Neural cell (in vitro differentiated cells): ENCODE measurements at regions not wholly inside any gene's neighbourhood (a gene's known extent, or its start where the extent isn't known, plus 50 kb on each side); places are given as distances from the start of the nearest gene placed in this dataset.

Source experiments
- EP300 ChIP-seq: fragments of 450-650 bp; conservative IDR thresholded peaks from 2 replicates; pipeline ENCODE4 v1.6.1; 2014; ENCODE audit warnings: antibody characterized with exemption, mild to moderate bottlenecking, moderate library complexity; ENCODE audit not compliant: poor library complexity, severe bottlenecking
- EZH2 ChIP-seq: fragments of 200-600, 300-800 bp; shearing (Covaris generic), sonication (generic); IDR thresholded peaks from 2 replicates; pipeline ENCODE4 v1.6.1; 2014; ENCODE audit warnings: antibody characterized with exemption, low read length, borderline replicate concordance, mild to moderate bottlenecking; ENCODE audit not compliant: insufficient read depth, poor library complexity, severe bottlenecking
- MXI1 ChIP-seq: fragments of 450-650 bp; conservative IDR thresholded peaks from 2 replicates; pipeline ENCODE4 v1.6.1; 2014; ENCODE audit warnings: antibody characterized with exemption, mild to moderate bottlenecking; ENCODE audit not compliant: poor library complexity, severe bottlenecking
- POLR2AphosphoS5 ChIP-seq: IDR thresholded peaks from 2 replicates; pipeline ENCODE4 v1.6.1; 2012
- RAD21 ChIP-seq: fragments of 450-650 bp; conservative IDR thresholded peaks from 2 replicates; pipeline ENCODE4 v1.6.1; 2014; ENCODE audit warnings: antibody characterized with exemption, mild to moderate bottlenecking, moderate library complexity
- TAF1 ChIP-seq: IDR thresholded peaks from 2 replicates; pipeline ENCODE4 v1.6.1; 2012; ENCODE audit warnings: low read depth
- TF ChIP-seq, protein P1 (sequence below): fragments of 450-650 bp; IDR thresholded peaks from 2 replicates; pipeline ENCODE4 v1.5.1; 2014; ENCODE audit warnings: antibody characterized with exemption, mild to moderate bottlenecking, moderate library complexity; ENCODE audit not compliant: poor library complexity, severe bottlenecking
- TF ChIP-seq, protein P2 (sequence below): IDR thresholded peaks from 2 replicates; pipeline ENCODE4 v1.6.1; 2012; ENCODE audit warnings: borderline replicate concordance

DNA sequence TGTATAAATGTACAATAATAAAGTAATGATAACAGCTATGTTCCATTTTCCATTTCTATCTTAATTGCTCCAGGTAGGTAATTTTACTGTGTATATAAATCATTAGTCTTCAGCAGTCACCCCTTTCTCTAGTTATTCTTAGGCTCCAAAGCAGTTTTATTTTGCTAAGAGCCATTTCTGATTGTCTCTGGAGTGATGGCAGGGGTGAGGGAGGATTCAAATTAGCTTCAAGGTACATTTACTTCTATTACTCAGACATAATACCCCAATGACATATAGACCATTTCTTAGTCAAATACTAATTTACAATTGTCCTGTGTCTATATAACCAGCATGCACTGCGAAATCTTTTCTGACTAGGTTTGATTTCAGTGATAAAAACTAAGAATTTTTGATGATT, 663.4 kb upstream of the PRMT6 start:
- TF ChIP-seq, protein P1, sequence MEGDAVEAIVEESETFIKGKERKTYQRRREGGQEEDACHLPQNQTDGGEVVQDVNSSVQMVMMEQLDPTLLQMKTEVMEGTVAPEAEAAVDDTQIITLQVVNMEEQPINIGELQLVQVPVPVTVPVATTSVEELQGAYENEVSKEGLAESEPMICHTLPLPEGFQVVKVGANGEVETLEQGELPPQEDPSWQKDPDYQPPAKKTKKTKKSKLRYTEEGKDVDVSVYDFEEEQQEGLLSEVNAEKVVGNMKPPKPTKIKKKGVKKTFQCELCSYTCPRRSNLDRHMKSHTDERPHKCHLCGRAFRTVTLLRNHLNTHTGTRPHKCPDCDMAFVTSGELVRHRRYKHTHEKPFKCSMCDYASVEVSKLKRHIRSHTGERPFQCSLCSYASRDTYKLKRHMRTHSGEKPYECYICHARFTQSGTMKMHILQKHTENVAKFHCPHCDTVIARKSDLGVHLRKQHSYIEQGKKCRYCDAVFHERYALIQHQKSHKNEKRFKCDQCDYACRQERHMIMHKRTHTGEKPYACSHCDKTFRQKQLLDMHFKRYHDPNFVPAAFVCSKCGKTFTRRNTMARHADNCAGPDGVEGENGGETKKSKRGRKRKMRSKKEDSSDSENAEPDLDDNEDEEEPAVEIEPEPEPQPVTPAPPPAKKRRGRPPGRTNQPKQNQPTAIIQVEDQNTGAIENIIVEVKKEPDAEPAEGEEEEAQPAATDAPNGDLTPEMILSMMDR, result no peak
- TF ChIP-seq POLR2AphosphoS5, result no peak
- no peak for TF ChIP-seq EP300
- no peak for TF ChIP-seq TAF1
- TF ChIP-seq, protein P2, sequence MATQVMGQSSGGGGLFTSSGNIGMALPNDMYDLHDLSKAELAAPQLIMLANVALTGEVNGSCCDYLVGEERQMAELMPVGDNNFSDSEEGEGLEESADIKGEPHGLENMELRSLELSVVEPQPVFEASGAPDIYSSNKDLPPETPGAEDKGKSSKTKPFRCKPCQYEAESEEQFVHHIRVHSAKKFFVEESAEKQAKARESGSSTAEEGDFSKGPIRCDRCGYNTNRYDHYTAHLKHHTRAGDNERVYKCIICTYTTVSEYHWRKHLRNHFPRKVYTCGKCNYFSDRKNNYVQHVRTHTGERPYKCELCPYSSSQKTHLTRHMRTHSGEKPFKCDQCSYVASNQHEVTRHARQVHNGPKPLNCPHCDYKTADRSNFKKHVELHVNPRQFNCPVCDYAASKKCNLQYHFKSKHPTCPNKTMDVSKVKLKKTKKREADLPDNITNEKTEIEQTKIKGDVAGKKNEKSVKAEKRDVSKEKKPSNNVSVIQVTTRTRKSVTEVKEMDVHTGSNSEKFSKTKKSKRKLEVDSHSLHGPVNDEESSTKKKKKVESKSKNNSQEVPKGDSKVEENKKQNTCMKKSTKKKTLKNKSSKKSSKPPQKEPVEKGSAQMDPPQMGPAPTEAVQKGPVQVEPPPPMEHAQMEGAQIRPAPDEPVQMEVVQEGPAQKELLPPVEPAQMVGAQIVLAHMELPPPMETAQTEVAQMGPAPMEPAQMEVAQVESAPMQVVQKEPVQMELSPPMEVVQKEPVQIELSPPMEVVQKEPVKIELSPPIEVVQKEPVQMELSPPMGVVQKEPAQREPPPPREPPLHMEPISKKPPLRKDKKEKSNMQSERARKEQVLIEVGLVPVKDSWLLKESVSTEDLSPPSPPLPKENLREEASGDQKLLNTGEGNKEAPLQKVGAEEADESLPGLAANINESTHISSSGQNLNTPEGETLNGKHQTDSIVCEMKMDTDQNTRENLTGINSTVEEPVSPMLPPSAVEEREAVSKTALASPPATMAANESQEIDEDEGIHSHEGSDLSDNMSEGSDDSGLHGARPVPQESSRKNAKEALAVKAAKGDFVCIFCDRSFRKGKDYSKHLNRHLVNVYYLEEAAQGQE, result no peak
- no peak for TF ChIP-seq EZH2
- no peak for TF ChIP-seq MXI1
- no peak for TF ChIP-seq RAD21
